ENCODE measurements at regions not wholly inside any gene's neighbourhood (a gene's known extent, or its start where the extent isn't known, plus 50 kb on each side); places are given as distances from the start of the nearest gene placed in this dataset.

DNA sequence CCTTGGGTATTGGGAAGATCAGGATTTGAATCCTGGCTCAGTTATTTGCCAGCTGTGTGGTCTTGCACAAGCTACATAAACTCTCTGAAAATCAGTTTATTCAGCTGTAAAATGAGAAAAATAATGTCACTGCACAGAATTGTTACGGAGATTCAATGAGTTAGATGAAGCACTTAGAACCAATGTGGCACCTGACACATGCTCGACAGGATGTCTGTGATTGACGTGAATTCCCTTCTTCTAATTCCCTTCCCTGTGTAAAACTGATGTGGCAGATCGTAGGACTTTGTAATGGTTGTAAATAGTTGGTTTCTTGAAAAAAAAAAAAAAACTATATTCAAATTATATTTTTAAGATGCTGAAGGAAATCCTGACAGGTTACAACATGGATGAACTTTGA, 249.9 kb upstream of the MKLN1 start:
- TF ChIP-seq POLR2A (IDR thresholded peaks at IDR 0.05; ENCODE audit: borderline replicate concordance, extremely low read depth, insufficient read depth, insufficient read length) (no peak), RAD21 (IDR thresholded peaks at IDR 0.05; ENCODE audit: low read depth) (no peak), EZH2phosphoT487 (IDR thresholded peaks at IDR 0.05; ENCODE audit: borderline replicate concordance) (no peak), SIN3A (IDR thresholded peaks at IDR 0.05; ENCODE audit: low read depth) (no peak), CEBPB (IDR thresholded peaks at IDR 0.05; ENCODE audit: low read depth) (no peak), JUND (IDR thresholded peaks at IDR 0.05) (no peak), POLR2AphosphoS5 (IDR thresholded peaks at IDR 0.05; ENCODE audit: low read depth, low read length) (no peak)
- TF ChIP-seq, protein P1, sequence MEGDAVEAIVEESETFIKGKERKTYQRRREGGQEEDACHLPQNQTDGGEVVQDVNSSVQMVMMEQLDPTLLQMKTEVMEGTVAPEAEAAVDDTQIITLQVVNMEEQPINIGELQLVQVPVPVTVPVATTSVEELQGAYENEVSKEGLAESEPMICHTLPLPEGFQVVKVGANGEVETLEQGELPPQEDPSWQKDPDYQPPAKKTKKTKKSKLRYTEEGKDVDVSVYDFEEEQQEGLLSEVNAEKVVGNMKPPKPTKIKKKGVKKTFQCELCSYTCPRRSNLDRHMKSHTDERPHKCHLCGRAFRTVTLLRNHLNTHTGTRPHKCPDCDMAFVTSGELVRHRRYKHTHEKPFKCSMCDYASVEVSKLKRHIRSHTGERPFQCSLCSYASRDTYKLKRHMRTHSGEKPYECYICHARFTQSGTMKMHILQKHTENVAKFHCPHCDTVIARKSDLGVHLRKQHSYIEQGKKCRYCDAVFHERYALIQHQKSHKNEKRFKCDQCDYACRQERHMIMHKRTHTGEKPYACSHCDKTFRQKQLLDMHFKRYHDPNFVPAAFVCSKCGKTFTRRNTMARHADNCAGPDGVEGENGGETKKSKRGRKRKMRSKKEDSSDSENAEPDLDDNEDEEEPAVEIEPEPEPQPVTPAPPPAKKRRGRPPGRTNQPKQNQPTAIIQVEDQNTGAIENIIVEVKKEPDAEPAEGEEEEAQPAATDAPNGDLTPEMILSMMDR (IDR thresholded peaks at IDR 0.05 in 2 of 3, conservative IDR thresholded peaks at IDR 0.05 in 1 of 3; ENCODE audit: borderline replicate concordance in 1 of 3, insufficient read depth in 1 of 3, low read depth in 2 of 3, low read length in 2 of 3): no peak
